NT2/D1 (cell line): ENCODE measurements at regions not wholly inside any gene's neighbourhood (a gene's known extent, or its start where the extent isn't known, plus 50 kb on each side); places are given as distances from the start of the nearest gene placed in this dataset.
"Not testable (repeated sequence)": the region's sequence is repeated elsewhere in the genome, so short reads cannot be mapped to it uniquely, and the experiment has no call there.

Source experiments
- DNase-seq: peaks from one replicate; pipeline ENCODE4 v3.0.0-alpha.2; 2011; ENCODE audit warnings: low read depth, low spot score
- H3K27me3 ChIP-seq: 2 replicates; pipeline ENCODE4 v1.6.0; 2011; ENCODE audit warnings: mild to moderate bottlenecking; ENCODE audit not compliant: insufficient read length, insufficient read depth
- H3K36me3 ChIP-seq: 2 replicates; pipeline ENCODE4 v1.6.1; 2011; ENCODE audit warnings: mild to moderate bottlenecking, low read length, mixed read lengths; ENCODE audit not compliant: insufficient read depth, insufficient read length
- H3K4me1 ChIP-seq: 2 replicates; pipeline ENCODE4 v1.5.1; 2011; ENCODE audit not compliant: insufficient read depth, insufficient read length
- H3K4me3 ChIP-seq: 2 replicates; pipeline ENCODE4 v1.5.1; 2011; ENCODE audit warnings: low read depth; ENCODE audit not compliant: insufficient read length
- H3K9ac ChIP-seq: 2 replicates; pipeline ENCODE4 v1.6.0; 2011; ENCODE audit warnings: low read depth; ENCODE audit not compliant: insufficient read length
- H3K9me3 ChIP-seq: 2 replicates; pipeline ENCODE4 v1.5.1; 2011; ENCODE audit warnings: mild to moderate bottlenecking, low read length; ENCODE audit not compliant: insufficient read depth
- SUZ12 ChIP-seq: IDR thresholded peaks from 2 replicates; pipeline ENCODE4 v1.6.1; 2011; ENCODE audit not compliant: insufficient read length, insufficient read depth; ENCODE audit errors: extremely low read depth
- YY1 ChIP-seq: IDR thresholded peaks from 2 replicates; pipeline ENCODE4 v1.6.1; 2011; ENCODE audit not compliant: insufficient read length, insufficient read depth
- ZNF274 ChIP-seq: IDR thresholded peaks from 2 replicates; pipeline ENCODE4 v1.6.1; 2011; ENCODE audit warnings: mild to moderate bottlenecking, low read depth, low read length

GRCh38 chr12:131430158-131430742 lies 280.6 kb upstream of the SFSWAP start:
- no peak overlapping the region for H3K4me3 ChIP-seq
- H3K9me3 ChIP-seq: peaks cover 14% of the 10 kb centered on the region
- peaks cover 2% of the 10 kb centered on the region for H3K4me1 ChIP-seq
- H3K27me3 ChIP-seq: no peaks in the 10 kb centered on the region
- no peak overlapping the region for H3K9ac ChIP-seq
- TF ChIP-seq SUZ12: no peak
- TF ChIP-seq ZNF274: no peak
- TF ChIP-seq YY1: no peak
- H3K36me3 ChIP-seq: no peaks in the 10 kb centered on the region
- DNase-seq: no peak

- DNase-seq: not testable (repeated sequence)
Measured at GRCh38 chr12:131431126-131431655, 279.7 kb upstream of the SFSWAP start.

GRCh38 chr12:131432532-131433260 lies 278.2 kb upstream of the SFSWAP start:
- peaks cover 7% of the 10 kb centered on the region; the same call in 1 of the 2 replicates for H3K9me3 ChIP-seq
- H3K4me3 ChIP-seq: no peak overlapping the region
- TF ChIP-seq YY1 (no peak), SUZ12 (no peak), ZNF274 (no peak)
- H3K27me3 ChIP-seq: no peaks in the 10 kb centered on the region
- no peaks in the 10 kb centered on the region for H3K36me3 ChIP-seq
- no peak overlapping the region for H3K9ac ChIP-seq
- DNase-seq: no peak
- peaks cover 7% of the 10 kb centered on the region for H3K4me1 ChIP-seq

More at GRCh38 chr12:131431126-131431655, 279.7 kb upstream of the SFSWAP start:
- not testable (repeated sequence) for H3K27me3 ChIP-seq, H3K4me3 ChIP-seq, H3K36me3 ChIP-seq, H3K9me3 ChIP-seq, H3K9ac ChIP-seq, H3K4me1 ChIP-seq

GRCh38 chr12:131434208-131435125 lies 276.4 kb upstream of the SFSWAP start:
- DNase-seq: no peak
- H3K9ac ChIP-seq: no peak overlapping the region
- H3K9me3 ChIP-seq: peaks cover 7% of the 10 kb centered on the region; the same call in 1 of the 2 replicates
- no peaks in the 10 kb centered on the region for H3K36me3 ChIP-seq
- no peak for TF ChIP-seq YY1
- TF ChIP-seq ZNF274: no peak
- TF ChIP-seq SUZ12: no peak
- H3K4me1 ChIP-seq: peaks cover 8% of the 10 kb centered on the region
- H3K27me3 ChIP-seq: no peaks in the 10 kb centered on the region
- H3K4me3 ChIP-seq: no peak overlapping the region

GRCh38 chr12:131436922-131437705 lies 273.8 kb upstream of the SFSWAP start:
- no peak for DNase-seq
- H3K36me3 ChIP-seq: no peaks in the 10 kb centered on the region
- TF ChIP-seq ZNF274 (no peak), YY1 (no peak), SUZ12 (no peak)
- H3K9ac ChIP-seq: peak overlapping the region; percentile 38
- no peak overlapping the region for H3K4me3 ChIP-seq
- no peaks in the 10 kb centered on the region for H3K27me3 ChIP-seq
- no peaks in the 10 kb centered on the region for H3K9me3 ChIP-seq
- peaks cover 8% of the 10 kb centered on the region for H3K4me1 ChIP-seq

- no peak for DNase-seq
- peak overlapping the region; percentile 38 for H3K9ac ChIP-seq
- no peaks in the 10 kb centered on the region for H3K27me3 ChIP-seq
- no peak overlapping the region for H3K4me3 ChIP-seq
- H3K36me3 ChIP-seq: no peaks in the 10 kb centered on the region
- no peak for TF ChIP-seq YY1
- peaks cover 8% of the 10 kb centered on the region for H3K4me1 ChIP-seq
- H3K9me3 ChIP-seq: no peaks in the 10 kb centered on the region
Measured at GRCh38 chr12:131437706-131438492, 273.0 kb upstream of the SFSWAP start.

GRCh38 chr12:131438493-131438835 lies 272.4 kb upstream of the SFSWAP start:
- H3K9me3 ChIP-seq, H3K36me3 ChIP-seq, H3K27me3 ChIP-seq, H3K4me3 ChIP-seq, H3K9ac ChIP-seq, H3K4me1 ChIP-seq, DNase-seq: not testable (repeated sequence)
